NCI-H2107 (cell line): ENCODE measurements at regions not wholly inside any gene's neighbourhood (a gene's known extent, or its start where the extent isn't known, plus 50 kb on each side); places are given as distances from the start of the nearest gene placed in this dataset.

Source experiments
- DNase-seq: peaks from one replicate; lab custom pipeline; 2025; lab: John Stamatoyannopoulos, UW

GRCh38 chr6:169965239-169965638 lies 213.8 kb downstream of the ERMARD start:
- no peak for DNase-seq

- DNase-seq = no peak
Observed at GRCh38 chr6:169964486-169965180, 213.2 kb downstream of the ERMARD start.

- no peak for DNase-seq
Observed at GRCh38 chr6:169963581-169964297, 212.3 kb downstream of the ERMARD start.

DNA sequence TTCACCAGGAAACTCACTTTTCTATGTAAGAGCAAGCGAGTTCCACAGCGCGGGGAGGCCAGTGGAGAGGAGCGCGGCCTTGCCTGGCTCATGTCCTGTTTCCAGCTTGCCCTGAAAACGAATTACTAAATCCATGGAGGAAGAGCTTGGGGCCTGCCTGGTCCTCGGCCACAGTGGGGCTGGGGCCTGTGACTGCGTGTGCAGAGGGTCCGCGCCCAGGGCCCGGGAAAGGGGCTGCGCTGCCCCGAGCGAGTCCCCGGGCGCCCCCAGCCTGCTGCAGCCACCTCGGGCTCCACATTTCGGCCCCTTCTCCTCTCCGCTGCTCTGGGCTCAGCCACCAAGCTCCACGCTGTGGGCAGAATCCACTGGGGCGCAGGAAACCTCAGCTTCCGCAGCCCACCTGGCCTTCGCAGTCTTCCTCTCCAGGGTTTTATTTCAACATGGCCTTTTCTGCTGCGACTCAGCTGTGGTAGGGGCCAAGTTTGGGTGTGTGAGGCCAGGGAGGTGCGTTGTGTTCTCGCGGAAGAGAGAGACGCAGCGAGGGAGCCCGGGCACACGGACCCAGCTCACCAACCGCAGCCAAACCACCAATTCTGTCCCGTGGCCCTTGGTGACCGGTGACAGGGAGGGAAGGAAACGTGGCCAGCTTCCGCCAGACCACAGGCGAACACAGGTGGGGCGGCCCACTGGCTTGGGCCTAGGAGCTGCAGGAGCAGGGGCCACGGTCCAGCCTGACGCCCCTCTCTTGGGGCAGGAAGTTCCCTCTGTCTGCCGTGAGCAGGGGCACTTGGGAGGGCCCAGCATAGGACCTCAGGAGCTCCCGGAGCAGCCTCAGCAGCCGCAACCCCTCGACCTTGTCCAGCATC lies 211.4 kb downstream of the ERMARD start:
- DNase-seq = no peak

DNA sequence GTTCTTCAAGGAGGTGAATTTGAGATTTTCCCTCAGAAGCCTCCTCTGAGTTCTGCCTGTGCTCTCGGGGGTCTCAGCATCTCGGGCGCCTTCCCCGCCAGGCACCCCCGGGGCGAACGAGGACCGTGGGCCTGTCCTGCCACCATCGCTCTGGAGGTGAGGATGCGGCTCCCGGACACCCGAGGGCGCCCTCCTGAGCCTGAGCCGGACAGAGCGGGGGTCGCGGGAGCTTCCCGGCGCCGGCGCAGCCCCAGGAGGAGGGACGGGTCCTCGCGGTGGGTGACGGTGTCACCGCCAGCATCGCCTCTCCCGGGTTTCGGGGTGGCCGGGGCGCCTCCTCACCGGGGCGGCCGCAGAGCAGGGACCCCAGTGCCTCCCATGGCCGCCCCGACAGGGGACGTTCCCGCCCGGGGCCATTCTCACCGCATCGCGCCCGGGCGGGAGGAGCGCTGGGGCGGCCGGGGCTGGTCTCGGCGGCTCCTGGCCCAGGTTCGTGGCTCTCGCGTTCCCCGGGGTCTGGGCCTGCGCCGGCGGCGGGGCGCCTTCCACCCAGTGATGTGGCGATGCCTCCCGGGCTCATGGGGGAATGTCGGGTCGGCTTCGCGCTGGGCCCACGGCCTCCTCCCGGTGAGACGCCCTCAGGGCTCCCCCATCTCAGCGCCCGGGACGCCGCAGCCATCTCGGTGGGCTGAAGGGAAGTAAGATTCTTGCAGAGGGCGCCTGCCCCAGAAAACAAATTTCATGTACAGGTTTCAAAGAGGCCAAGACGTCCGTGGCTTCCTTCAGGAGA lies 210.5 kb downstream of the ERMARD start:
- no peak for DNase-seq

GRCh38 chr6:169960886-169961611 lies 209.6 kb downstream of the ERMARD start:
- no peak for DNase-seq

DNA sequence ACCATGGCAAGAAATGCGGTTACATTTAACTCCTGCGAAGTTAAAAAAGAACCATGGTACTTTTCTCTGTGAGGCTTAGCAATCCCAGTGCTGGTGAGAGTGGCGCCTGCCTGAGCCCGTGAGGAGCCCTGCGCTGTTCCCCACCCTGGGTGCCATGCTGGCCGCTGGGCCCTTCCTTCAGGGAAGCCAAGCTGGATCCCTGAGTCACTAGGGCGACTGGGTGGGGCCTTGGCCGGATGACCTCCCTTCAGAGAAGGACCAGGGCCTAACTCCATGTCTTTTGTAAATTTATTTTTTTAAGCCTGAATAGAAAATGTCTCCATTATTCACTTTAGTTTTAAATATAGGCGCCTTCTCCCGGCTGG lies 209.1 kb downstream of the ERMARD start:
- no peak for DNase-seq

GRCh38 chr6:169960003-169960344 lies 208.6 kb downstream of the ERMARD start:
- no peak for DNase-seq

DNA sequence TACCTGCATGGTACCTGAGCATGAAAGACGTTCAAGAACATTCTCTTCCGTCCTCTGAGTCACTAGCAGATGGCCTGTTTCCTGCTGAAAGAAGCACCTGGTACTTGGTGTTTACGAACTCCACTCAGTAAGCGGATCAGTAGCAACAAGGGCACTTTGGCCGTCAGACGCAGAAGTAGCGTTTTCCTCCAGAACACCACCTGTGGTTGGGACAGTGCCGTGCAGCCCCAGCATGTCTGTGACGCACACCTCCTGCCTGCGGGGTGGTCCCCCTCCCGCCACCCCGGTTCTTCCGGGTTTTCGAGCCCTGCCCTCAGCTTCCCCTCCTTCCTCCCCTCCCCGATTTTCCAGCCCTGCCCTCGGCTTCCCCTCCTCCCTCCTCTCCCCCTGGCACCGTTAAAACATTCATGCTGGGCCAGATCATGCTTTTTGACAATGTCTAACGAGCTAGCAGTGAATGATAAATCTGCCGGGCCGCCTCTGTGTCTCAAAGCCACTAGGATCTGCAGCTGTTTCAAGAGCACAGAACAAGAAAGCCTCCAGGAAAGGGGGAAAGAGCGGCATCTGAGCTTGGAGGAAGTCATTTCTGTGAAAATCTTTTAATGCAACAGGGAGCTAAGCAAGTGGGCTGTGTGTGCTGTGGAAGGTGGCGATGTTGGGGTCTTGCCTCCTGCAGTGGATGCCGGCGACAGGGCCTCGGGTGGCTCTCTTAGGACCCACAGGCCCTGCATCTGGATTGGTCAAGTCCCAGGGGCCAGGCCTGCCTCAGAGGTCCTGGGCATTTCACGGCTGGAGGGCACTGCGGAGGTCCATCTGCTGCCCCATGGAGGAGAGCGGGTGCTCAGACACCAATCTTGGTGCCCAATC lies 207.9 kb downstream of the ERMARD start:
- no peak for DNase-seq

DNA sequence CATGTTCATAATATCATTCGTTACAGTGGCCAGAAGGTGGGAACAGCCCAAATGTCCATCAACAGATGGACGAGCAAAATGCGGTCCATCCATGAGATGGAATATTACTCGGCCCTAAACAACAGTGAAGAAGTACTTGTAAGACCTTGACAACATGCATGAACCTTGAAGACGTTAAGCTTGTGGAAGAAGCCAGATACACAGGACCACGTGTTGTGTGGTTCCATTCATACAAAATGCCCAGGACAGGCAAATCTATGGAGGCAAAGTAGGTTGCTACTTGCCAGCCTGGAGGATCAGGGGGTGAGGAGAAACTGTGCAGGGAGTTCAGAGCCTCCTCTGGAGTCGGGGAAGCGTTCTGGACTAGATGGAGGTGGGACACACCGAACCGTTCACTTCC lies 207.1 kb downstream of the ERMARD start:
- no peak for DNase-seq

DNA sequence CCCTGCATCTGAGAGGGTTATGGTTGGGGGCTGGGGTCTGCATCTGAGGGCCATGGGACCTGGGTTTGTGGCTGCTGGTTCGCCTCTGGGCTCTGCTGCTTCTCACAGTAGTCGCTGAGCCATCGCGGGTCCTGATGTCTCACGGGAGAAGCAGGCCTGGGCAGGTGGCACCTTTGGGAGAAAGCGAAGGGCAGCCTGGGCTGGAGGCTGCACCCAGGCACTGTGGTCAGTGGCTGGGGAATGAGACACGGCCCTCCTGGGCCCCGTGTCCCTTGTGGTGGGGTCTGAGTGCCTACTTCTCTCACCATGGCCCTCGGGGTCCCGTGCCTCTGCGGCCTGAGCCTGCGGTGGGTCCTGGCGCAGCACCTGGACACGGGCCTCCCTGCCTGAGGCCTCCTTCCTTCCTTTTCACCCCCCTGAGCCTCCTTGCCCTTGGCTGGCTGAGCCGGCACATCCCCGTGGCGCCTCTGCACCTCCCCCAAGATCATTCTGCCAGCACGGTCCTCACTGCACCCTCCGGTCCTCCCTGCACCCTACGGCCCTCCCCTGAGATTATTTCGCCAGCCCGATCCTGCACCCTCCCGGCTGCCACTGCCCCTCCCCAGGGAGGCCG lies 206.0 kb downstream of the ERMARD start:
- no peak for DNase-seq

DNA sequence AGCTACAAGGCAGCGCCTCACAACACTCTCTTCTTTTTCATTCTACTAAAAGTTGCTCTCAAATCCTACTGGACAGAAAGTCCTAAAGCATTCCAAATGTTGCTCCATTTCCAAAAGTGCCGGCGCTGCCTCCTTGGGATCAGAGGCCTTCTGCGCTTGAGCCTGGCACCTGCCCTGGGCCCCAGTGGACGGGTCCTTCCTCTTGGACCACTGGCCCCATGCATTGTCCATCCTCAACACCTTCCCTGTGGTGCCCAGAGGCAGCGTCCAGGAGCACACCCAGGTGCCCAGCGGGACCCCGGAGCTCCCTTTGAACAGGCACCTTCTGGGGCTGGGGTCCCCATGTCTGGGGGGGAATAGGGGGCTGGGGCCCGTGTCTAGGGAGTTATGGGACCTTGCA lies 205.2 kb downstream of the ERMARD start:
- DNase-seq = no peak

GRCh38 chr6:169955731-169956437 lies 204.5 kb downstream of the ERMARD start:
- no peak for DNase-seq

DNA sequence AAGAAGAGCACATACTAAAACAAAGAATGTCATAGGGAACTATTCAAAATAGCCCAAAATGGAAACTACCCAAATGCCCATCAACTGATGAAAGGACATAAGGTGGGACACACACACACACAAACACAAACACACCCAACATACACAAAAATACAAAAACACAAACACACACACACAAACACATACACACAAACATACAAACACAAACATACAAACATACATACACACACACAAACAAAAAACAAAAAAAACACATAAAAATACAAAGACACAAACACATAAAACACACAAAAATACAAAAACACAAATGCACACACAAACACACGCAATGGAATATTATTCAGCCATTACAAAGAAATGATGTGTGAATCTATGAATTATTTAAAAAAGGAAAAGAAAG lies 203.6 kb downstream of the ERMARD start:
- no peak for DNase-seq

GRCh38 chr6:169953686-169954085 lies 202.3 kb downstream of the ERMARD start:
- DNase-seq = no peak

- no peak for DNase-seq
Observed at GRCh38 chr6:169950558-169950957, 199.1 kb downstream of the ERMARD start.

- DNase-seq = no peak
Observed at GRCh38 chr6:169949511-169950097, 198.2 kb downstream of the ERMARD start.

- DNase-seq = no peak
Observed at GRCh38 chr6:169946971-169947370, 195.5 kb downstream of the ERMARD start.

DNA sequence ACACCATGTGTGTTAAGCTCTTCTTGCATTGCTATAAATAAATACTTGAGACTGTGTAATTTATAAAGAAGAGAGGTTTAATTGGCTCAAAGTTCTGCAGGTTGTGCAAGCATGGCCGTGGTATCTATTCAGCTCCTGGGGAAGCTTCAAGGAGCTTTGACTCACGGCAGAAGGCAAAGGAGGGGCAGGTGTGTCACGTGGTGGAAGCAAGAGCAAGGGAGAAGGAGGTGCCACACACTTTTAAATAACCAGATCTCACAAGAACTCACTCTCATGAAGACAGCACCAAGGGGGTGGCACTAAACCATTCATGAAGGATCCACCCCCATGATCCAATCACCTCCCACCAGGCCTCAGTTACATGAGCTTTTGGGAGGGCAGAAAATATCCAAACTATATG lies 193.7 kb downstream of the ERMARD start:
- DNase-seq = no peak
